GM12864 (cell line): ENCODE measurements at regions not wholly inside any gene's neighbourhood (a gene's known extent, or its start where the extent isn't known, plus 50 kb on each side); places are given as distances from the start of the nearest gene placed in this dataset.

Experiments
- DNase-seq: peaks from one replicate; pipeline ENCODE4 v3.0.0-alpha.2; 2011; ENCODE audit warnings: low read depth
- H3K4me3 ChIP-seq: 2 replicates; pipeline ENCODE4 v1.5.1; 2011; ENCODE audit warnings: mild to moderate bottlenecking, low read depth, low read length, control low read depth
- TF ChIP-seq, protein P1 (sequence below): IDR thresholded peaks from 2 replicates; pipeline ENCODE4 v1.5.1; 2011; ENCODE audit warnings: low read depth, mild to moderate bottlenecking, moderate library complexity, low read length, control low read depth, inconsistent platforms; ENCODE audit errors: missing control alignments

- H3K4me3 ChIP-seq: no peak overlapping the region
- DNase-seq: no peak
- TF ChIP-seq, protein P1, sequence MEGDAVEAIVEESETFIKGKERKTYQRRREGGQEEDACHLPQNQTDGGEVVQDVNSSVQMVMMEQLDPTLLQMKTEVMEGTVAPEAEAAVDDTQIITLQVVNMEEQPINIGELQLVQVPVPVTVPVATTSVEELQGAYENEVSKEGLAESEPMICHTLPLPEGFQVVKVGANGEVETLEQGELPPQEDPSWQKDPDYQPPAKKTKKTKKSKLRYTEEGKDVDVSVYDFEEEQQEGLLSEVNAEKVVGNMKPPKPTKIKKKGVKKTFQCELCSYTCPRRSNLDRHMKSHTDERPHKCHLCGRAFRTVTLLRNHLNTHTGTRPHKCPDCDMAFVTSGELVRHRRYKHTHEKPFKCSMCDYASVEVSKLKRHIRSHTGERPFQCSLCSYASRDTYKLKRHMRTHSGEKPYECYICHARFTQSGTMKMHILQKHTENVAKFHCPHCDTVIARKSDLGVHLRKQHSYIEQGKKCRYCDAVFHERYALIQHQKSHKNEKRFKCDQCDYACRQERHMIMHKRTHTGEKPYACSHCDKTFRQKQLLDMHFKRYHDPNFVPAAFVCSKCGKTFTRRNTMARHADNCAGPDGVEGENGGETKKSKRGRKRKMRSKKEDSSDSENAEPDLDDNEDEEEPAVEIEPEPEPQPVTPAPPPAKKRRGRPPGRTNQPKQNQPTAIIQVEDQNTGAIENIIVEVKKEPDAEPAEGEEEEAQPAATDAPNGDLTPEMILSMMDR: no peak
These were observed 835.4 kb upstream of the PHF14 start for GRCh38 chr7:10138087-10138854.

- TF ChIP-seq, protein P1: no peak
- DNase-seq: no peak
- no peak overlapping the region for H3K4me3 ChIP-seq
These were observed 827.4 kb upstream of the PHF14 start for GRCh38 chr7:10146271-10146670.

DNA sequence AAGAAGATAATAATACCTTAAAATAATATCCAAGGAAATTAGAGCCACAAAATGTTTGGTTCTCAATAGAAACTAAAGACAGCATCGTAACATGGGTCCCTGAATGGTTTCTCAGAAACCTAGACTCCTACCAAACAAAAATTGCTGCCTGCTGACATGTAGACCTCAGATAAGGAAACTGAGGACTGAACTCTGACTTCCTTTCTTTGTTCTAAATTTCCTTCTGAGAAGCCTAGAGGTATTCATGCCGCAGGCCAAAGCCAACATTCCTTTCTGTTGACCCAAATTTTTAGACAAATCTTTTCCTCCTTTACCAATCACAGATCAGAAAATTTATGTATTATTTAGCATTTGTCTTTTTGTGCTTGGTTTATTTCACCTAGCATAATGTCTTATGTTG, 816.7 kb upstream of the PHF14 start:
- TF ChIP-seq, protein P1: no peak
- no peak for DNase-seq
- no peak overlapping the region for H3K4me3 ChIP-seq

DNA sequence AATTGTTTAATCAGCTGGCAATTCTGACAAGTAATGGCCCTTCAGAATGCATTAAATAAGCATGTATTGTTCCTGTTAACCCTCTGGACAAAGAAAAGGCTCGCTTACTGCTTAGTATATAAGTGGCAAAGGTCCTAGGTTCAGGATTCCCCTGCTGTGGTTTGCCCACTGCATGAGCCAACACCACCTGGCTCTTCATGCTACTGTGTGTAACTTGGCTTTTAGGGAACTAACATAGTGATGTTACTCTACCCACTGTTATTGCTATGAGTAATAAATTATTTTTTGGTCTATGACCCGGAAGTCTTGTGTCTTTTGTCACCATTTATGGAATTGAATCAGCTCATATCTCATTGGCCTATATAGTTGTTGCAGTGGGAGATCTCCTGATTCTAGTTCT, 791.7 kb upstream of the PHF14 start:
- no peak overlapping the region for H3K4me3 ChIP-seq
- DNase-seq: no peak
- TF ChIP-seq, protein P1: no peak

GRCh38 chr7:10192074-10192473, 781.6 kb upstream of the PHF14 start:
- TF ChIP-seq, protein P1: no peak
- no peak overlapping the region for H3K4me3 ChIP-seq
- DNase-seq: no peak

GRCh38 chr7:10205696-10206095, 768.0 kb upstream of the PHF14 start:
- DNase-seq: no peak
- no peak overlapping the region for H3K4me3 ChIP-seq
- TF ChIP-seq, protein P1: no peak

GRCh38 chr7:10210000-10210399, 763.7 kb upstream of the PHF14 start:
- TF ChIP-seq, protein P1: no peak
- no peak overlapping the region for H3K4me3 ChIP-seq
- no peak for DNase-seq
